Smooth muscle cell (in vitro differentiated cells): ENCODE measurements at regions not wholly inside any gene's neighbourhood (a gene's known extent, or its start where the extent isn't known, plus 50 kb on each side); places are given as distances from the start of the nearest gene placed in this dataset.

Source experiments
- DNase-seq: peaks from one replicate; lab custom pipeline; 2025; ENCODE audit not compliant: unreplicated experiment; lab: John Stamatoyannopoulos, UW
- H2AFZ ChIP-seq: fragments of 200-600 bp; sonication (generic); 2 replicates; pipeline ENCODE4 v1.6.0; 2016; ENCODE audit warnings: antibody characterized with exemption, low read depth, mild to moderate bottlenecking
- H3F3A ChIP-seq: fragments of 200-600 bp; sonication (generic); 2 replicates; pipeline ENCODE4 v1.6.0; 2017; ENCODE audit warnings: antibody characterized with exemption, low read depth
- H3K27ac ChIP-seq: fragments of 200-600 bp; sonication (generic); 2 replicates; pipeline ENCODE4 v1.5.1; 2016; ENCODE audit warnings: low read depth, mild to moderate bottlenecking
- H3K27me3 ChIP-seq: fragments of 200-600 bp; sonication (generic); 2 replicates; pipeline ENCODE4 v1.6.1; 2016; ENCODE audit warnings: low read depth, mild to moderate bottlenecking
- H3K36me3 ChIP-seq: fragments of 200-600 bp; sonication (generic); 2 replicates; pipeline ENCODE4 v1.5.1; 2016; ENCODE audit warnings: low read depth
- H3K4me1 ChIP-seq: fragments of 200-600 bp; sonication (generic); 2 replicates; pipeline ENCODE4 v1.5.1; 2016; ENCODE audit warnings: low read depth
- H3K4me2 ChIP-seq: fragments of 200-600 bp; sonication (generic); 2 replicates; pipeline ENCODE4 v1.6.0; 2016; ENCODE audit warnings: mild to moderate bottlenecking
- H3K4me3 ChIP-seq: fragments of 200-600 bp; sonication (generic); 2 replicates; pipeline ENCODE4 v1.5.1; 2016; ENCODE audit warnings: mild to moderate bottlenecking
- H3K79me2 ChIP-seq: fragments of 200-600 bp; sonication (generic); 2 replicates; pipeline ENCODE4 v1.6.0; 2016; ENCODE audit warnings: low read depth, mild to moderate bottlenecking
- H3K9ac ChIP-seq: fragments of 200-600 bp; sonication (generic); 2 replicates; pipeline ENCODE4 v1.6.0; 2016; ENCODE audit warnings: low read depth
- H3K9me3 ChIP-seq: fragments of 200-600 bp; sonication (generic); replicated peaks from 2 replicates; pipeline ENCODE4 v1.5.1; 2016; ENCODE audit warnings: low read depth
- H4K20me1 ChIP-seq: fragments of 200-600 bp; sonication (generic); 2 replicates; pipeline ENCODE4 v1.6.0; 2016; ENCODE audit warnings: low read depth
- CTCF ChIP-seq: fragments of 200-600 bp; sonication (generic); IDR thresholded peaks from 2 replicates; pipeline ENCODE4 v1.5.1; 2017; ENCODE audit warnings: borderline replicate concordance, mild to moderate bottlenecking, antibody characterized with exemption; ENCODE audit not compliant: insufficient read depth, poor library complexity, severe bottlenecking
- WGBS: methylation state at CpG from one replicate; pipeline ENCODE4 v1.1.7; 2016; ENCODE audit warnings: low lambda C conversion rate; 5-methylcytosine and 5-hydroxymethylcytosine counted together

DNA sequence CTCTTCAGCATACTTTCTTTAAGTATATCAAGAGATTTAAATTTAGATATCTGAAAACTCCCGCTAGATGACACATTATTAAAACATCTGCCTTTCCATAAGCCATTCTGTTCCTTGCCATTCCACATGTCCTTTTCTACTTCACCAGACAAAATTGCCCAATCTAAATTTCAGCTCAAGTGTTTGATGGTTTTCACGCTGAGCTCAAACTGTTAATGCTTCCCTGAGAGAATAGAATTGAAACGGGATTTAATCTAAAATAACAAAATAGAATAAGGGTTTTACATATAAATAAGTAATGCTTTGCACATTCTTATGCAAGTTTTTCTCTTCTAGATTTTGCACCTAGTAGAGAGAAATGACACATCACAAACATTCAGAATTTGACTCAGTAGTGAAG is 764.5 kb upstream of the TENM3 start:
- peaks cover 5% of the 10 kb centered on the region for H3K4me1 ChIP-seq
- no peak overlapping the region for H2AFZ ChIP-seq
- no peaks in the 10 kb centered on the region for H3K36me3 ChIP-seq
- no peak overlapping the region for H3K27ac ChIP-seq
- H3K79me2 ChIP-seq, result no peaks in the 10 kb centered on the region
- no peaks in the 10 kb centered on the region for H3K27me3 ChIP-seq
- H3K4me2 ChIP-seq, result no peak overlapping the region
- no peaks in the 10 kb centered on the region for H4K20me1 ChIP-seq
- no peaks in the 10 kb centered on the region for H3K9me3 ChIP-seq
- no peaks in the 10 kb centered on the region for H3F3A ChIP-seq
- H3K4me3 ChIP-seq, result no peak overlapping the region
- TF ChIP-seq CTCF, result no peak
- no peak overlapping the region for H3K9ac ChIP-seq
- WGBS, result 59% methylated on average over 3 of the region's 3 CpGs
- no peak for DNase-seq

- Histone ChIP-seq H3K27me3 (no peaks in the 10 kb centered on the region), H3K9me3 (no peaks in the 10 kb centered on the region), H3K9ac (no peak overlapping the region), H3K36me3 (no peaks in the 10 kb centered on the region), H2AFZ (no peak overlapping the region), H3K27ac (no peak overlapping the region), H3K4me1 (peaks cover 5% of the 10 kb centered on the region), H3K79me2 (no peaks in the 10 kb centered on the region), H3K4me3 (no peak overlapping the region), H3F3A (no peaks in the 10 kb centered on the region), H3K4me2 (no peak overlapping the region), H4K20me1 (no peaks in the 10 kb centered on the region)
- DNase-seq, result no peak
- WGBS, result 64% methylated on average over 2 of the region's 2 CpGs
- TF ChIP-seq CTCF, result no peak
Observed at GRCh38 chr4:181479141-181479540, 764.1 kb upstream of the TENM3 start.

GRCh38 chr4:181484396-181484795 is 758.8 kb upstream of the TENM3 start:
- no peak for TF ChIP-seq CTCF
- H3K9ac ChIP-seq, result no peak overlapping the region
- 92% methylated on average over 1 of the region's 1 CpG for WGBS

GRCh38 chr4:181488926-181489325 is 754.3 kb upstream of the TENM3 start:
- H3K27ac ChIP-seq, result no peak overlapping the region
- no peaks in the 10 kb centered on the region for H3K4me1 ChIP-seq

More at GRCh38 chr4:181484396-181484795, 758.8 kb upstream of the TENM3 start:
- H3K4me1 ChIP-seq, result no peaks in the 10 kb centered on the region
- no peak overlapping the region for H2AFZ ChIP-seq
- H3K36me3 ChIP-seq, result no peaks in the 10 kb centered on the region
- no peak overlapping the region for H3K4me2 ChIP-seq
- H4K20me1 ChIP-seq, result no peaks in the 10 kb centered on the region
- no peak overlapping the region for H3K4me3 ChIP-seq
- no peaks in the 10 kb centered on the region for H3F3A ChIP-seq
- DNase-seq, result no peak
- H3K9me3 ChIP-seq, result no peaks in the 10 kb centered on the region
- H3K27me3 ChIP-seq, result no peaks in the 10 kb centered on the region
- H3K79me2 ChIP-seq, result no peaks in the 10 kb centered on the region
- H3K27ac ChIP-seq, result no peak overlapping the region

More at GRCh38 chr4:181488926-181489325, 754.3 kb upstream of the TENM3 start:
- Histone ChIP-seq H3F3A (no peaks in the 10 kb centered on the region), H3K9ac (no peak overlapping the region), H4K20me1 (no peaks in the 10 kb centered on the region), H3K27me3 (no peaks in the 10 kb centered on the region), H3K9me3 (no peaks in the 10 kb centered on the region), H3K79me2 (no peaks in the 10 kb centered on the region), H3K4me2 (no peak overlapping the region), H3K36me3 (no peaks in the 10 kb centered on the region), H2AFZ (no peak overlapping the region), H3K4me3 (no peak overlapping the region)
- no peak for DNase-seq
- no peak for TF ChIP-seq CTCF
